ENCODE measurements at regions not wholly inside any gene's neighbourhood (a gene's known extent, or its start where the extent isn't known, plus 50 kb on each side); places are given as distances from the start of the nearest gene placed in this dataset.

- Mint-ChIP-seq H3K27me3 (ENCODE audit: unreplicated experiment) (peaks cover 3% of the 10 kb centered on the region), H3K9me3 (ENCODE audit: unreplicated experiment) (no peaks in the 10 kb centered on the region), H3K27ac (ENCODE audit: unreplicated experiment) (no peak overlapping the region), H3K4me1 (ENCODE audit: low read depth, unreplicated experiment) (peaks cover 6% of the 10 kb centered on the region), H3K36me3 (ENCODE audit: unreplicated experiment) (no peaks in the 10 kb centered on the region), H3K4me3 (ENCODE audit: unreplicated experiment) (no peak overlapping the region)
- TF ChIP-seq CTCF (IDR thresholded peaks at IDR 0.05; ENCODE audit: partially characterized antibody, unreplicated experiment): no peak
- DNase-seq: no peak
Measured at GRCh38 chr20:60883496-60883895, 368.6 kb upstream of the CDH4 start.

- TF ChIP-seq CTCF (IDR thresholded peaks at IDR 0.05; ENCODE audit: partially characterized antibody, unreplicated experiment): no peak
- Mint-ChIP-seq H3K4me3 (ENCODE audit: unreplicated experiment) (no peak overlapping the region), H3K4me1 (ENCODE audit: low read depth, unreplicated experiment) (peaks cover 9% of the 10 kb centered on the region), H3K9me3 (ENCODE audit: unreplicated experiment) (peaks cover 2% of the 10 kb centered on the region), H3K36me3 (ENCODE audit: unreplicated experiment) (no peaks in the 10 kb centered on the region), H3K27ac (ENCODE audit: unreplicated experiment) (no peak overlapping the region), H3K27me3 (ENCODE audit: unreplicated experiment) (peaks cover 3% of the 10 kb centered on the region)
- DNase-seq: no peak
Measured at GRCh38 chr20:60884277-60884676, 367.8 kb upstream of the CDH4 start.

GRCh38 chr20:60888771-60889170 is 363.3 kb upstream of the CDH4 start:
- Mint-ChIP-seq H3K27ac (ENCODE audit: unreplicated experiment) (no peak overlapping the region), H3K36me3 (ENCODE audit: unreplicated experiment) (no peaks in the 10 kb centered on the region), H3K4me3 (ENCODE audit: unreplicated experiment) (no peak overlapping the region), H3K9me3 (ENCODE audit: unreplicated experiment) (peaks cover 2% of the 10 kb centered on the region), H3K4me1 (ENCODE audit: low read depth, unreplicated experiment) (peaks cover 3% of the 10 kb centered on the region), H3K27me3 (ENCODE audit: unreplicated experiment) (no peaks in the 10 kb centered on the region)
- TF ChIP-seq CTCF (IDR thresholded peaks at IDR 0.05; ENCODE audit: partially characterized antibody, unreplicated experiment): no peak
- DNase-seq: no peak

- DNase-seq: no peak
- H3K4me1 Mint-ChIP-seq (ENCODE audit: low read depth, unreplicated experiment): peaks cover 3% of the 10 kb centered on the region
- no peaks in the 10 kb centered on the region for H3K27me3 Mint-ChIP-seq (ENCODE audit: unreplicated experiment)
- H3K27ac Mint-ChIP-seq (ENCODE audit: unreplicated experiment): no peak overlapping the region
- no peaks in the 10 kb centered on the region for H3K36me3 Mint-ChIP-seq (ENCODE audit: unreplicated experiment)
- no peak for TF ChIP-seq CTCF (IDR thresholded peaks at IDR 0.05; ENCODE audit: partially characterized antibody, unreplicated experiment)
- H3K4me3 Mint-ChIP-seq (ENCODE audit: unreplicated experiment): no peak overlapping the region
- H3K9me3 Mint-ChIP-seq (ENCODE audit: unreplicated experiment): peaks cover 2% of the 10 kb centered on the region
Measured at GRCh38 chr20:60892095-60892813, 359.8 kb upstream of the CDH4 start.

- H3K4me3 Mint-ChIP-seq (ENCODE audit: unreplicated experiment): no peak overlapping the region
- no peak for DNase-seq
- H3K36me3 Mint-ChIP-seq (ENCODE audit: unreplicated experiment): no peaks in the 10 kb centered on the region
- TF ChIP-seq CTCF (IDR thresholded peaks at IDR 0.05; ENCODE audit: partially characterized antibody, unreplicated experiment): no peak
- H3K4me1 Mint-ChIP-seq (ENCODE audit: low read depth, unreplicated experiment): no peaks in the 10 kb centered on the region
- H3K27ac Mint-ChIP-seq (ENCODE audit: unreplicated experiment): no peak overlapping the region
- no peaks in the 10 kb centered on the region for H3K9me3 Mint-ChIP-seq (ENCODE audit: unreplicated experiment)
- H3K27me3 Mint-ChIP-seq (ENCODE audit: unreplicated experiment): no peaks in the 10 kb centered on the region
Measured at GRCh38 chr20:60894091-60894490, 358.0 kb upstream of the CDH4 start.
